SK-N-SH treated with all-trans-retinoic acid at 6 μM for 48 hours (cell line): ENCODE measurements at regions not wholly inside any gene's neighbourhood (a gene's known extent, or its start where the extent isn't known, plus 50 kb on each side); places are given as distances from the start of the nearest gene placed in this dataset.

Experiments used
- CSDC2 ChIP-seq: fragments of 250-450 bp; sonication (Bioruptor Pico); IDR thresholded peaks from 2 replicates; pipeline ENCODE4 v1.5.0; 2020; ENCODE audit warnings: mild to moderate bottlenecking, moderate library complexity
- OSR1 ChIP-seq: fragments of 250-450 bp; sonication (Bioruptor Pico); IDR thresholded peaks from 2 replicates; pipeline ENCODE4 v1.8.0; 2022; ENCODE audit warnings: moderate library complexity, mild to moderate bottlenecking, inconsistent platforms
- PATZ1 ChIP-seq: fragments of 250-450 bp; sonication (Bioruptor Pico); IDR thresholded peaks from 2 replicates; pipeline ENCODE4 v1.8.0; 2020; ENCODE audit warnings: mild to moderate bottlenecking, moderate library complexity, borderline replicate concordance
- PPARA ChIP-seq: fragments of 250-450 bp; sonication (Bioruptor Pico); IDR thresholded peaks from 2 replicates; pipeline ENCODE4 v1.5.0; 2020; ENCODE audit warnings: mild to moderate bottlenecking, borderline replicate concordance
- TCF4 ChIP-seq: fragments of 250-450 bp; sonication (Bioruptor Pico); IDR thresholded peaks from 2 replicates; pipeline ENCODE4 v1.8.0; 2021; ENCODE audit warnings: mild to moderate bottlenecking, moderate library complexity, borderline replicate concordance
- ZC3H10 ChIP-seq: fragments of 250-450 bp; sonication (Bioruptor Pico); IDR thresholded peaks from 2 replicates; pipeline ENCODE4 v1.5.1; 2021; ENCODE audit warnings: mild to moderate bottlenecking, moderate library complexity
- ZFP3 ChIP-seq: fragments of 250-450 bp; sonication (Bioruptor Pico); IDR thresholded peaks from 2 replicates; pipeline ENCODE4 v1.5.0; 2020; ENCODE audit warnings: mild to moderate bottlenecking, moderate library complexity
- ZFP30 ChIP-seq: fragments of 450-650 bp; formaldehyde crosslinking; IDR thresholded peaks from 2 replicates; pipeline ENCODE4 v1.5.0; 2022; ENCODE audit warnings: mild to moderate bottlenecking, moderate library complexity
- ZNF8 ChIP-seq: fragments of 450-650 bp; formaldehyde crosslinking; IDR thresholded peaks from 2 replicates; pipeline ENCODE4 v1.5.0; 2020; ENCODE audit warnings: mild to moderate bottlenecking, moderate library complexity

GRCh38 chr14:30257946-30258661, 300.9 kb upstream of the G2E3 start:
- TF ChIP-seq PATZ1 (CRISPR knock-in tag) (no peak), ZFP3 (CRISPR knock-in tag) (no peak), ZNF8 (no peak), TCF4 (CRISPR knock-in tag) (no peak), CSDC2 (no peak), ZC3H10 (CRISPR knock-in tag) (no peak), OSR1 (CRISPR knock-in tag) (no peak), PPARA (CRISPR knock-in tag) (no peak), ZFP30 (no peak)
